ENCODE measurements at regions not wholly inside any gene's neighbourhood (a gene's known extent, or its start where the extent isn't known, plus 50 kb on each side); places are given as distances from the start of the nearest gene placed in this dataset.

GRCh38 chr18:45227001-45227742 is 388.1 kb upstream of the SLC14A2 start:
- TF ChIP-seq CTCF (IDR thresholded peaks at IDR 0.05): no peak
- TF ChIP-seq POLR2A (IDR thresholded peaks at IDR 0.05): no peak
